Type B pancreatic cell (in vitro differentiated cells): ENCODE measurements at regions not wholly inside any gene's neighbourhood (a gene's known extent, or its start where the extent isn't known, plus 50 kb on each side); places are given as distances from the start of the nearest gene placed in this dataset.
"Not testable (repeated sequence)": the region's sequence is repeated elsewhere in the genome, so short reads cannot be mapped to it uniquely, and the experiment has no call there.

ENCODE experiments used
- DNase-seq: peaks from one replicate; pipeline ENCODE4 v3.0.0; 2021; ENCODE audit warnings: mixed read lengths; ENCODE audit not compliant: unreplicated experiment; ENCODE audit errors: extremely low spot score
- H3K27ac Mint-ChIP-seq: 2 replicates; pipeline ENCODE4 v1.8.0; 2021; ENCODE audit warnings: mild to moderate bottlenecking, mixed read lengths
- H3K27me3 Mint-ChIP-seq: 2 replicates; pipeline ENCODE4 v1.8.0; 2021; ENCODE audit warnings: mixed read lengths
- H3K36me3 Mint-ChIP-seq: 2 replicates; pipeline ENCODE4 v1.8.0; 2021; ENCODE audit warnings: mixed read lengths
- H3K4me1 Mint-ChIP-seq: one replicate; pipeline ENCODE4 v1.8.0; 2021; ENCODE audit warnings: mixed read lengths; ENCODE audit not compliant: unreplicated experiment
- H3K4me3 Mint-ChIP-seq: 2 replicates; pipeline ENCODE4 v1.8.0; 2021; ENCODE audit warnings: mild to moderate bottlenecking, mixed read lengths
- H3K9me3 Mint-ChIP-seq: 2 replicates; pipeline ENCODE4 v1.8.0; 2021; ENCODE audit warnings: mixed read lengths
- CTCF ChIP-seq: fragments of 200-600 bp; sonication (generic); conservative IDR thresholded peaks from 2 replicates; pipeline ENCODE4 v1.5.0; 2021; ENCODE audit warnings: antibody characterized with exemption, mild to moderate bottlenecking

GRCh38 chr19:31037286-31037980, 311.8 kb downstream of the TSHZ3 start:
- no peak for TF ChIP-seq CTCF
- H3K27ac Mint-ChIP-seq: no peak overlapping the region
- DNase-seq: no peak
- H3K4me3 Mint-ChIP-seq: no peak overlapping the region
- no peaks in the 10 kb centered on the region for H3K9me3 Mint-ChIP-seq
- no peaks in the 10 kb centered on the region for H3K4me1 Mint-ChIP-seq
- H3K36me3 Mint-ChIP-seq: no peaks in the 10 kb centered on the region
- peaks cover 2% of the 10 kb centered on the region for H3K27me3 Mint-ChIP-seq

DNA sequence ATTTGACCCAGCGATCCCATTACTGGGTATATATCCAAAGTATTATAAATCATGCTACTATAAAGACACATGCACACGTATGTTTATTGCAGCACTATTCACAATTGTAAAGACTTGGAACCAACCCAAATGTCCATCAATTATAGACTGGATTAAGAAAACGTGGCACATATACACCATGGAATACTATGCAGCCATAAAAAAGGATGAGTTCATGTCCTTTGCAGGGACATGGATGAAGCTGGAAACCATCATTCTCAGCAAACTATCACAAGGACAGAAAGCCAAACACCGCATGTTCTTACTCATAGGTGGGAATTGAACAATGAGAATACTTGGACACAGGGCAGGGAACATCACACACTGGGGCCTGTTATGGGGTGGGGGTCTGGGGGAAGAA, 317.8 kb downstream of the TSHZ3 start:
- not testable (repeated sequence) for H3K9me3 Mint-ChIP-seq, DNase-seq, H3K36me3 Mint-ChIP-seq, H3K4me3 Mint-ChIP-seq, H3K4me1 Mint-ChIP-seq, H3K27me3 Mint-ChIP-seq, H3K27ac Mint-ChIP-seq

DNA sequence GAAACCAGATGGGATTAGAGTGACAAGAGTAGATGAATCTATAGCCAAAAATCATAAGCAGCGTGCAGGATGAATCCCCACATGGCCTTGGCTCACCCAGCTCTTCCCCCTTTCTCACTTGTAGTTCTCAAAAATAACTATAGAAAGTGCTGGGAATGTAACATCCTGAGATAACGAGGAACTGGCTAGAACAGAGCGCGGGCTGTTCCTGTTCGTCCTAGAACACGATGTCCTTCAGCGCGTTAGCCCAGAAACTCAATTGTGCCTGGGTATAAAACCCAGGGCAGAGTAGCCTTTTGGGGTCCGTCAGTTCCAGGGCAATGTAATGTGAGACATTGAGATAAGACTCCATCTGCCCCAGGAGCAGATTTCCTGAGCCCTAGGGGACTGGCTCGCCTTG, 326.2 kb downstream of the TSHZ3 start:
- no peak overlapping the region for H3K27ac Mint-ChIP-seq
- H3K9me3 Mint-ChIP-seq: no peaks in the 10 kb centered on the region
- no peaks in the 10 kb centered on the region for H3K4me1 Mint-ChIP-seq
- H3K4me3 Mint-ChIP-seq: no peak overlapping the region
- H3K36me3 Mint-ChIP-seq: no peaks in the 10 kb centered on the region
- TF ChIP-seq CTCF: no peak
- no peaks in the 10 kb centered on the region for H3K27me3 Mint-ChIP-seq
- DNase-seq: no peak

DNA sequence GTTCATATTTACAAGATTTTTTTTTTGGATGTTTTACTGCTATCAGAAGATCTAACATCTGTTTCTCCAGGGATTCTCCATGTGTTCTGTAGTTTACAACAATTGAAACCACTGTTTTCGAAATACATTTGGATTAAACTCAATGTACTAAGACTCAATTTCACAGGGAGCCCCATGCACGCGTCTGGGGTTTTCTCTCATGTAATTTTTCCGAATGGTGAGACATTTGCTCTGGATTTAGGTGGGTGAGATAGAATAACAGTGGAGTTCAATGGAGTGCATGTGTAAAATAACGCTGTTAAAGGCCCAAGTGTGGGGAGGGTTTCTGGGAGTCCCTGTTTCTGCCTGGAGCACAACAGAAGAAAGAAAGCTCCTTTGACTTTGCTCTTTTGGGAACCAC, 330.3 kb downstream of the TSHZ3 start:
- Mint-ChIP-seq H3K27ac (no peak overlapping the region), H3K36me3 (no peaks in the 10 kb centered on the region), H3K27me3 (peaks cover 7% of the 10 kb centered on the region), H3K9me3 (no peaks in the 10 kb centered on the region), H3K4me3 (no peak overlapping the region), H3K4me1 (peaks cover 4% of the 10 kb centered on the region)
- no peak for TF ChIP-seq CTCF
- no peak for DNase-seq

GRCh38 chr19:31015778-31016177, 333.5 kb downstream of the TSHZ3 start:
- TF ChIP-seq CTCF: no peak
- H3K27me3 Mint-ChIP-seq: peaks cover 13% of the 10 kb centered on the region
- no peak overlapping the region for H3K27ac Mint-ChIP-seq
- H3K9me3 Mint-ChIP-seq: no peaks in the 10 kb centered on the region
- H3K4me1 Mint-ChIP-seq: peaks cover 7% of the 10 kb centered on the region
- no peaks in the 10 kb centered on the region for H3K36me3 Mint-ChIP-seq
- DNase-seq: no peak
- H3K4me3 Mint-ChIP-seq: no peak overlapping the region

DNA sequence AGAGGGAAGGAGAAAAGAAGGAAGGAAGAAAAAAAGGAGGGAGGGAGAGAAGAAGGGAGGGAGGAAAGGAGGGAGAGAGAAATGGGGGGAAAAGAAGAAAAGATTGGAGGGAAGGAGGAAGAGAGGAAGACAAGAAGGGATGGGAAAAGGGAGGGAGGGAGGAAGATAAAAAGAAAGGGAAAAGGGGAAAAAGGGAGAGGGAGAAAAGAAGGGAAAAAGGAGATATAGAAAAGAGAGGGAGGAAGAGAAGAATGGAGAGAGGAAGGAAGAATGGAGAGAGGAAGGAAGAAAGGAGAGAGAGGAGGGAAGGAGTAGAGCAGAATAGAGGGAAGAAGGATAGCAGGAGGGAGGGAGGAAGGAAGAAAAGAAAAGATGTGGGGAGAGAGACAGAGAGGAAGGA, 334.6 kb downstream of the TSHZ3 start:
- no peaks in the 10 kb centered on the region for H3K36me3 Mint-ChIP-seq
- TF ChIP-seq CTCF: no peak
- H3K27ac Mint-ChIP-seq: no peak overlapping the region
- no peak overlapping the region for H3K4me3 Mint-ChIP-seq
- no peaks in the 10 kb centered on the region for H3K9me3 Mint-ChIP-seq
- peaks cover 7% of the 10 kb centered on the region for H3K4me1 Mint-ChIP-seq
- peaks cover 13% of the 10 kb centered on the region for H3K27me3 Mint-ChIP-seq
- no peak for DNase-seq
